ENCODE measurements at regions not wholly inside any gene's neighbourhood (a gene's known extent, or its start where the extent isn't known, plus 50 kb on each side); places are given as distances from the start of the nearest gene placed in this dataset.

GRCh38 chr22:49091451-49091850, 736.2 kb downstream of the BRD1 start:
- no peak overlapping the region for H3K4me2 ChIP-seq (ENCODE audit: low read length)
- no peaks in the 10 kb centered on the region for H3K9me3 ChIP-seq (ENCODE audit: control insufficient read depth in 1 of 2, insufficient read depth in 1 of 2, low read depth in 1 of 2, low read length in 2 of 2)
- no peaks in the 10 kb centered on the region for H4K20me1 ChIP-seq (ENCODE audit: insufficient read depth)
- DNase-seq (ENCODE audit: low read depth, low spot score) (no peak), ATAC-seq (no peak)
- no peak overlapping the region for H3K27ac ChIP-seq (ENCODE audit: low read depth, low read length)
- H3K79me2 ChIP-seq (ENCODE audit: insufficient read depth, low read length) = no peaks in the 10 kb centered on the region
- ChIA-PET RAD21 (ENCODE audit: low non-redundant PET in 1 of 2, low total read pairs in 2 of 2, uncharacterized antibody in 2 of 2, unreplicated experiment in 2 of 2) (no interaction called here), POLR2A (no interaction called here), CTCF (no interaction called here)
- no peaks in the 10 kb centered on the region for H3K4me1 ChIP-seq (ENCODE audit: control insufficient read depth in 1 of 2, insufficient read depth in 2 of 2, low read length in 2 of 2)
- no peaks in the 10 kb centered on the region for H3K27me3 ChIP-seq (ENCODE audit: insufficient read depth, low read length)
- no peaks in the 10 kb centered on the region for H3K9me2 ChIP-seq (ENCODE audit: insufficient read depth)
- no peak for TF ChIP-seq EZH2 (IDR thresholded peaks at IDR 0.05)
- no peak for TF ChIP-seq SP1 (IDR thresholded peaks at IDR 0.05; ENCODE audit: low read depth)
- TF ChIP-seq SRF (IDR thresholded peaks at IDR 0.05; ENCODE audit: low read depth) = no peak
- no peak for TF ChIP-seq ZBTB33 (IDR thresholded peaks at IDR 0.05; ENCODE audit: extremely low read depth, insufficient replicate concordance, low read length)
- no peak for TF ChIP-seq SIN3A (IDR thresholded peaks at IDR 0.05; ENCODE audit: low read depth)
- TF ChIP-seq CBX3 (IDR thresholded peaks at IDR 0.05; ENCODE audit: low read depth) = no peak
- no peak for TF ChIP-seq ATF3 (IDR thresholded peaks at IDR 0.05)
- TF ChIP-seq, protein P1, sequence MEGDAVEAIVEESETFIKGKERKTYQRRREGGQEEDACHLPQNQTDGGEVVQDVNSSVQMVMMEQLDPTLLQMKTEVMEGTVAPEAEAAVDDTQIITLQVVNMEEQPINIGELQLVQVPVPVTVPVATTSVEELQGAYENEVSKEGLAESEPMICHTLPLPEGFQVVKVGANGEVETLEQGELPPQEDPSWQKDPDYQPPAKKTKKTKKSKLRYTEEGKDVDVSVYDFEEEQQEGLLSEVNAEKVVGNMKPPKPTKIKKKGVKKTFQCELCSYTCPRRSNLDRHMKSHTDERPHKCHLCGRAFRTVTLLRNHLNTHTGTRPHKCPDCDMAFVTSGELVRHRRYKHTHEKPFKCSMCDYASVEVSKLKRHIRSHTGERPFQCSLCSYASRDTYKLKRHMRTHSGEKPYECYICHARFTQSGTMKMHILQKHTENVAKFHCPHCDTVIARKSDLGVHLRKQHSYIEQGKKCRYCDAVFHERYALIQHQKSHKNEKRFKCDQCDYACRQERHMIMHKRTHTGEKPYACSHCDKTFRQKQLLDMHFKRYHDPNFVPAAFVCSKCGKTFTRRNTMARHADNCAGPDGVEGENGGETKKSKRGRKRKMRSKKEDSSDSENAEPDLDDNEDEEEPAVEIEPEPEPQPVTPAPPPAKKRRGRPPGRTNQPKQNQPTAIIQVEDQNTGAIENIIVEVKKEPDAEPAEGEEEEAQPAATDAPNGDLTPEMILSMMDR (IDR thresholded peaks at IDR 0.05 in 2 of 3, conservative IDR thresholded peaks at IDR 0.05 in 1 of 3; ENCODE audit: borderline replicate concordance in 1 of 3, insufficient read depth in 1 of 3, low read depth in 2 of 3, low read length in 2 of 3) = no peak
- TF ChIP-seq JUND (IDR thresholded peaks at IDR 0.05) = no peak
- TF ChIP-seq ELF1 (IDR thresholded peaks at IDR 0.05; ENCODE audit: borderline replicate concordance, low read depth) = no peak
- no peak for TF ChIP-seq RAD21 (IDR thresholded peaks at IDR 0.05; ENCODE audit: low read depth)
- no peak for TF ChIP-seq ZFX (IDR thresholded peaks at IDR 0.05)
- TF ChIP-seq TCF7L2 (IDR thresholded peaks at IDR 0.05; ENCODE audit: borderline replicate concordance, extremely low read depth, insufficient read depth, insufficient read length) = no peak
- TF ChIP-seq POLR2AphosphoS5 (IDR thresholded peaks at IDR 0.05; ENCODE audit: low read depth, low read length) = no peak
- TF ChIP-seq YY1 (IDR thresholded peaks at IDR 0.05; ENCODE audit: extremely low read depth, insufficient replicate concordance, low read depth, low read length) = no peak
- TF ChIP-seq EGR1 (IDR thresholded peaks at IDR 0.05; ENCODE audit: low read depth) = no peak
- no peak for TF ChIP-seq CEBPB (IDR thresholded peaks at IDR 0.05; ENCODE audit: low read depth)
- TF ChIP-seq, protein P2, sequence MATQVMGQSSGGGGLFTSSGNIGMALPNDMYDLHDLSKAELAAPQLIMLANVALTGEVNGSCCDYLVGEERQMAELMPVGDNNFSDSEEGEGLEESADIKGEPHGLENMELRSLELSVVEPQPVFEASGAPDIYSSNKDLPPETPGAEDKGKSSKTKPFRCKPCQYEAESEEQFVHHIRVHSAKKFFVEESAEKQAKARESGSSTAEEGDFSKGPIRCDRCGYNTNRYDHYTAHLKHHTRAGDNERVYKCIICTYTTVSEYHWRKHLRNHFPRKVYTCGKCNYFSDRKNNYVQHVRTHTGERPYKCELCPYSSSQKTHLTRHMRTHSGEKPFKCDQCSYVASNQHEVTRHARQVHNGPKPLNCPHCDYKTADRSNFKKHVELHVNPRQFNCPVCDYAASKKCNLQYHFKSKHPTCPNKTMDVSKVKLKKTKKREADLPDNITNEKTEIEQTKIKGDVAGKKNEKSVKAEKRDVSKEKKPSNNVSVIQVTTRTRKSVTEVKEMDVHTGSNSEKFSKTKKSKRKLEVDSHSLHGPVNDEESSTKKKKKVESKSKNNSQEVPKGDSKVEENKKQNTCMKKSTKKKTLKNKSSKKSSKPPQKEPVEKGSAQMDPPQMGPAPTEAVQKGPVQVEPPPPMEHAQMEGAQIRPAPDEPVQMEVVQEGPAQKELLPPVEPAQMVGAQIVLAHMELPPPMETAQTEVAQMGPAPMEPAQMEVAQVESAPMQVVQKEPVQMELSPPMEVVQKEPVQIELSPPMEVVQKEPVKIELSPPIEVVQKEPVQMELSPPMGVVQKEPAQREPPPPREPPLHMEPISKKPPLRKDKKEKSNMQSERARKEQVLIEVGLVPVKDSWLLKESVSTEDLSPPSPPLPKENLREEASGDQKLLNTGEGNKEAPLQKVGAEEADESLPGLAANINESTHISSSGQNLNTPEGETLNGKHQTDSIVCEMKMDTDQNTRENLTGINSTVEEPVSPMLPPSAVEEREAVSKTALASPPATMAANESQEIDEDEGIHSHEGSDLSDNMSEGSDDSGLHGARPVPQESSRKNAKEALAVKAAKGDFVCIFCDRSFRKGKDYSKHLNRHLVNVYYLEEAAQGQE (IDR thresholded peaks at IDR 0.05; ENCODE audit: low read depth) = no peak
- no peak for TF ChIP-seq POLR2A (IDR thresholded peaks at IDR 0.05; ENCODE audit: borderline replicate concordance, extremely low read depth, insufficient read depth, insufficient read length)
- BruUV-seq (replicated peaks) = no TSS peak
- H2AFZ ChIP-seq (ENCODE audit: low read depth, low read length, poor library complexity, severe bottlenecking) = no peak overlapping the region
- H3K4me3 ChIP-seq (replicated peaks in 1 of 2; ENCODE audit: low read depth in 1 of 2, low read length in 2 of 2) = no peak overlapping the region
- no peak overlapping the region for H3K9ac ChIP-seq (ENCODE audit: low read length)
- intact Hi-C loops (cut with micrococcal nuclease) = no loop called here
- H3K36me3 ChIP-seq (ENCODE audit: control insufficient read depth in 1 of 2, insufficient read depth in 2 of 2, low read length in 2 of 2) = no peaks in the 10 kb centered on the region
